HL-60 (cell line): ENCODE measurements at regions not wholly inside any gene's neighbourhood (a gene's known extent, or its start where the extent isn't known, plus 50 kb on each side); places are given as distances from the start of the nearest gene placed in this dataset.

ENCODE experiments used
- CTCF ChIP-seq: IDR thresholded peaks from one replicate; pipeline ENCODE4 v1.5.1; 2011; ENCODE audit warnings: low read length, control low read depth, inconsistent platforms; ENCODE audit not compliant: insufficient read depth
- GABPA ChIP-seq: IDR thresholded peaks from 2 replicates; pipeline ENCODE4 v1.6.1; 2012; ENCODE audit warnings: low read depth

GRCh38 chr9:105051897-105052296, 123.9 kb upstream of the ABCA1 start:
- TF ChIP-seq CTCF (no peak), GABPA (no peak)
